ENCODE measurements at regions not wholly inside any gene's neighbourhood (a gene's known extent, or its start where the extent isn't known, plus 50 kb on each side); places are given as distances from the start of the nearest gene placed in this dataset.

GRCh38 chr6:92723390-92723931 is 695.9 kb downstream of the EPHA7 start:
- no peak for TF ChIP-seq POLR2A (IDR thresholded peaks at IDR 0.05; ENCODE audit: low read depth, low read length)
- no peak for TF ChIP-seq TAF1 (IDR thresholded peaks at IDR 0.05; ENCODE audit: borderline replicate concordance, low read depth, low read length)
